IMR-90 (cell line): ENCODE measurements at regions not wholly inside any gene's neighbourhood (a gene's known extent, or its start where the extent isn't known, plus 50 kb on each side); places are given as distances from the start of the nearest gene placed in this dataset.

Experiments used
- ATAC-seq: fragments of 200-7000 bp; cut with Tn5 transposase; 2 replicates; pipeline ENCODE4 v1.9.1; 2020; ENCODE audit warnings: low read depth, mild to moderate bottlenecking, moderate library complexity
- BruUV-seq: library from RNA; stranded (reverse); fragments of 400-500 nt; replicated peaks from 2 replicates; lab custom pipeline; 2021; lab: Mats Ljungman, UMichigan
- CTCF ChIA-PET: fragments of 300-600 bp; formaldehyde crosslinking; extraction: SDS; loops from one replicate; lab custom pipeline; 2021; ENCODE audit warnings: antibody characterized with exemption; lab: Yijun Ruan, JAX
- POLR2A ChIA-PET: fragments of 300-600 bp; sonication (Branson Sonifier 250); formaldehyde crosslinking; loops from one replicate; lab custom pipeline; 2022; ENCODE audit warnings: antibody characterized with exemption; ENCODE audit not compliant: unreplicated experiment; lab: Charles Lee
- DNase-seq: peaks from one replicate; pipeline ENCODE4 v3.0.0; 2013
- H2AFZ ChIP-seq: replicated peaks from 2 replicates; pipeline ENCODE3; 2013; ENCODE audit warnings: low read length, mild to moderate bottlenecking; ENCODE audit not compliant: poor library complexity
- H2AK5ac ChIP-seq: 2 replicates; pipeline ENCODE4 v1.6.1; 2013; ENCODE audit warnings: low read depth, low read length, inconsistent platforms
- H2AK9ac ChIP-seq: replicated peaks from 2 replicates; pipeline ENCODE3; 2013; ENCODE audit warnings: mild to moderate bottlenecking, low read depth, low read length, moderate library complexity; ENCODE audit not compliant: poor library complexity
- H2BK120ac ChIP-seq: 2 replicates; pipeline ENCODE4 v1.6.1; 2013; ENCODE audit warnings: low read depth, low read length, inconsistent platforms
- H2BK15ac ChIP-seq: 3 replicates; pipeline ENCODE4 v1.6.1; 2013; ENCODE audit warnings: low read depth, low read length, inconsistent platforms
- H2BK20ac ChIP-seq: 2 replicates; pipeline ENCODE4 v1.6.1; 2013; ENCODE audit warnings: low read depth, mild to moderate bottlenecking, inconsistent platforms, low read length, moderate library complexity
- H2BK5ac ChIP-seq: 2 replicates; pipeline ENCODE4 v1.6.1; 2013; ENCODE audit warnings: mild to moderate bottlenecking, low read depth, low read length, inconsistent platforms; ENCODE audit not compliant: poor library complexity, severe bottlenecking
- H3K14ac ChIP-seq: replicated peaks from 2 replicates; pipeline ENCODE4 v1.6.1; 2013; ENCODE audit warnings: low read depth, low read length, inconsistent platforms
- H3K18ac ChIP-seq: 2 replicates; pipeline ENCODE4 v1.6.1; 2013; ENCODE audit warnings: low read depth, low read length, control low read depth
- H3K23ac ChIP-seq: 2 replicates; pipeline ENCODE4 v1.6.1; 2013; ENCODE audit warnings: low read depth, low read length, inconsistent platforms
- H3K27ac ChIP-seq: 2 replicates; pipeline ENCODE4 v1.5.1; 2013; ENCODE audit warnings: mild to moderate bottlenecking, control low read depth, low read length; ENCODE audit not compliant: insufficient read depth
- H3K27me3 ChIP-seq: 2 replicates; pipeline ENCODE4 v1.6.1; 2013; ENCODE audit warnings: low read length; ENCODE audit not compliant: control insufficient read depth, insufficient read depth
- H3K36me3 ChIP-seq: 2 replicates; pipeline ENCODE4 v1.6.1; 2013; ENCODE audit warnings: low read length, mixed read lengths; ENCODE audit not compliant: control insufficient read depth, insufficient read depth
- H3K4ac ChIP-seq: 2 replicates; pipeline ENCODE4 v1.6.1; 2013; ENCODE audit warnings: low read depth, low read length, inconsistent platforms
- H3K4me1 ChIP-seq: 2 replicates; pipeline ENCODE4 v1.6.1; 2013; ENCODE audit warnings: low read length, mixed read lengths; ENCODE audit not compliant: control insufficient read depth, insufficient read depth
- H3K4me2 ChIP-seq: 2 replicates; pipeline ENCODE4 v1.6.1; 2013; ENCODE audit warnings: low read depth, mild to moderate bottlenecking, control low read depth, low read length, moderate library complexity
- H3K4me3 ChIP-seq: 2 replicates; pipeline ENCODE4 v1.5.1; 2013; ENCODE audit warnings: low read depth, mild to moderate bottlenecking, control low read depth, low read length, moderate library complexity; ENCODE audit not compliant: insufficient read depth
- H3K56ac ChIP-seq: 2 replicates; pipeline ENCODE4 v1.6.1; 2013; ENCODE audit warnings: low read length, inconsistent platforms; ENCODE audit not compliant: insufficient read depth; ENCODE audit errors: extremely low read depth
- H3K79me1 ChIP-seq, 2 experiments: 2 replicates each; pipeline ENCODE4 v1.6.1; 2013; ENCODE audit warnings: low read length in 2 of 2, inconsistent platforms in 1 of 2, low read depth in 1 of 2
- H3K9ac ChIP-seq: 2 replicates; pipeline ENCODE4 v1.6.1; 2013; ENCODE audit warnings: low read depth, low read length, control low read depth
- H3K9me1 ChIP-seq: 2 replicates; pipeline ENCODE4 v1.6.1; 2013; ENCODE audit warnings: low read length, inconsistent platforms; ENCODE audit not compliant: insufficient read depth
- H3K9me3 ChIP-seq: 2 replicates; pipeline ENCODE4 v1.6.1; 2013; ENCODE audit warnings: low read length; ENCODE audit not compliant: control insufficient read depth, insufficient read depth
- H4K20me1 ChIP-seq: 2 replicates; pipeline ENCODE4 v1.6.1; 2013; ENCODE audit warnings: low read length, inconsistent platforms; ENCODE audit not compliant: insufficient read depth
- H4K5ac ChIP-seq: 2 replicates; pipeline ENCODE4 v1.6.1; 2013; ENCODE audit warnings: mild to moderate bottlenecking, low read depth, low read length, control low read depth
- H4K8ac ChIP-seq, 2 experiments: 2 replicates each; pipeline ENCODE4 v1.6.1; 2013; ENCODE audit warnings: low read depth in 2 of 2, low read length in 2 of 2, control low read depth in 1 of 2, inconsistent platforms in 1 of 2
- H4K91ac ChIP-seq: 2 replicates; pipeline ENCODE4 v1.6.1; 2013; ENCODE audit warnings: low read depth, low read length, inconsistent platforms; ENCODE audit not compliant: insufficient read depth
- BHLHE40 ChIP-seq: fragments of 150-350 bp; IDR thresholded peaks from 2 replicates; pipeline ENCODE4 v1.6.1; 2016; ENCODE audit warnings: mild to moderate bottlenecking, low read depth, low read length
- CHD1 ChIP-seq: IDR thresholded peaks from 2 replicates; pipeline ENCODE4 v1.6.1; 2012; ENCODE audit warnings: low read depth, low read length, improper control_type of control experiment
- CTCF ChIP-seq: conservative IDR thresholded peaks from 2 replicates; pipeline ENCODE4 v1.5.1; 2012; ENCODE audit warnings: mild to moderate bottlenecking, low read depth, low read length, improper control_type of control experiment
- FOS ChIP-seq: fragments of 150-350 bp; IDR thresholded peaks from 2 replicates; pipeline ENCODE4 v1.6.1; 2016; ENCODE audit warnings: low read depth, low read length
- MAZ ChIP-seq: IDR thresholded peaks from 2 replicates; pipeline ENCODE4 v1.6.1; 2012; ENCODE audit warnings: low read depth, mild to moderate bottlenecking, low read length, improper control_type of control experiment, moderate library complexity, borderline replicate concordance
- MXI1 ChIP-seq: IDR thresholded peaks from 2 replicates; pipeline ENCODE4 v1.6.1; 2012; ENCODE audit warnings: low read depth, mild to moderate bottlenecking, low read length, moderate library complexity, borderline replicate concordance
- NFE2L2 ChIP-seq: fragments of 150-350 bp; IDR thresholded peaks from 2 replicates; pipeline ENCODE4 v1.6.1; 2016; ENCODE audit warnings: low read depth, mild to moderate bottlenecking, low read length
- POLR2A ChIP-seq: IDR thresholded peaks from 2 replicates; pipeline ENCODE4 v1.6.1; 2012; ENCODE audit warnings: mild to moderate bottlenecking, low read depth, low read length
- RAD21 ChIP-seq: IDR thresholded peaks from 2 replicates; pipeline ENCODE4 v1.6.1; 2012; ENCODE audit warnings: low read length, improper control_type of control experiment
- RCOR1 ChIP-seq: IDR thresholded peaks from 2 replicates; pipeline ENCODE4 v1.6.1; 2012; ENCODE audit warnings: mild to moderate bottlenecking, low read length, improper control_type of control experiment; ENCODE audit not compliant: insufficient replicate concordance
- WGBS, 2 experiments: methylation state at CpG; one replicate each; pipeline versions ENCODE4 v1.1.5 to v1.1.7; 2013; ENCODE audit warnings: missing lambda C conversion rate in 2 of 2; ENCODE audit not compliant: insufficient read length in 1 of 2; ENCODE audit errors: extremely low coverage in 2 of 2; 5-methylcytosine and 5-hydroxymethylcytosine counted together
- dilution Hi-C: fragments of 300-500 bp; cut with HindIII; formaldehyde crosslinking; loops from one replicate; pipeline ENCODE4 v1.14.3; 2018; ENCODE audit warnings: low sequenced_read_pairs; ENCODE audit not compliant: unreplicated experiment
- in situ Hi-C: fragments of 300-500 bp; cut with MboI; formaldehyde crosslinking; loops from 3 replicates; pipeline ENCODE4 v1.14.3; 2019; ENCODE audit warnings: low sequenced_read_pairs, inconsistent platforms, mixed read lengths
- intact Hi-C: fragments of 100-400 bp; cut with micrococcal nuclease; formaldehyde crosslinking; loops from 2 replicates; pipeline ENCODE4 v1.10.0; 2022
- TF ChIP-seq, protein P1 (sequence below): fragments of 150-350 bp; IDR thresholded peaks from 2 replicates; pipeline ENCODE4 v1.6.1; 2017; ENCODE audit warnings: mild to moderate bottlenecking, antibody characterized with exemption, low read length, low read depth
- TF ChIP-seq, protein P2 (sequence below): fragments of 150-350 bp; IDR thresholded peaks from 2 replicates; pipeline ENCODE4 v1.6.1; 2016; ENCODE audit warnings: low read depth, mild to moderate bottlenecking, low read length, moderate library complexity, borderline replicate concordance

DNA sequence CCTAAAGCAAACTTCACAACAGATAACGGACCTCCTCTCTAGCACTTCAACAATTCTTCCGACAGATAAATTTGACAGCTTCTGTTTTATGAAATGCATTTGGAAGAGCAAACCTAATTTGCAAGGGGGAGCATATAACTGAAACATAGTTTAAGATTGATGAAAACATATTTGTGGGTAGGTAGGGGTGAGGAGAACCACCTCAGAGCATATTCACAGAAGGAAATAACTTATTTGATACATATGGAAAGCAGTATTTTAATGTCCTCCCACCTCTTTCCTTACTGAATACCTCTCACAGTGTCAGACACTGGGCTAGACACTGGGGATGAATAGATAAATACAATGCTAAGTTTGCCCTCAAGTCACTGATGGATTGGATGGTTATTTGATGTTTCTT, 384.8 kb downstream of the MAT2B start:
- Histone ChIP-seq H3K79me1 (no peaks in the 10 kb centered on the region), H2BK20ac (no peak overlapping the region), H2AK9ac (no peak overlapping the region), H2AK5ac (no peak overlapping the region), H3K4me2 (no peak overlapping the region), H2AFZ (no peak overlapping the region), H4K20me1 (no peaks in the 10 kb centered on the region), H3K4me3 (no peak overlapping the region), H3K23ac (no peak overlapping the region), H4K91ac (no peak overlapping the region), H3K4me1 (peaks cover 8% of the 10 kb centered on the region), H3K4ac (no peak overlapping the region), H3K27me3 (no peaks in the 10 kb centered on the region), H2BK120ac (no peak overlapping the region), H2BK15ac (no peak overlapping the region), H3K27ac (no peak overlapping the region), H3K36me3 (no peaks in the 10 kb centered on the region), H2BK5ac (no peak overlapping the region), H3K9me1 (no peaks in the 10 kb centered on the region), H3K9me3 (no peaks in the 10 kb centered on the region), H3K9ac (no peak overlapping the region), H3K18ac (no peak overlapping the region; the same call in 1 of the 2 replicates), H3K14ac (no peak overlapping the region), H4K8ac (no peak overlapping the region), H3K56ac (no peak overlapping the region), H4K5ac (no peak overlapping the region)
- in situ Hi-C loops (no loop called here), dilution Hi-C loops (no loop called here), intact Hi-C loops (no loop called here)
- BruUV-seq = no TSS peak
- no peak for ATAC-seq
- POLR2A ChIA-PET = no interaction called here
- CTCF ChIA-PET = interaction anchor here (0.7 kb wide), 1 partner anchor 788 kb away, joined by 4 read pairs; no protein-coding TSS in a partner anchor
- no CpG with 5 or more reads among the region's 2 CpGs for WGBS, 2 experiments
- peak; percentile 12 for DNase-seq
- TF ChIP-seq MXI1 (no peak), FOS (no peak), RAD21 (no peak), BHLHE40 (no peak), NFE2L2 (no peak), MAZ (no peak), CTCF (no peak), CHD1 (no peak), RCOR1 (no peak), POLR2A (no peak)
- TF ChIP-seq, protein P1, sequence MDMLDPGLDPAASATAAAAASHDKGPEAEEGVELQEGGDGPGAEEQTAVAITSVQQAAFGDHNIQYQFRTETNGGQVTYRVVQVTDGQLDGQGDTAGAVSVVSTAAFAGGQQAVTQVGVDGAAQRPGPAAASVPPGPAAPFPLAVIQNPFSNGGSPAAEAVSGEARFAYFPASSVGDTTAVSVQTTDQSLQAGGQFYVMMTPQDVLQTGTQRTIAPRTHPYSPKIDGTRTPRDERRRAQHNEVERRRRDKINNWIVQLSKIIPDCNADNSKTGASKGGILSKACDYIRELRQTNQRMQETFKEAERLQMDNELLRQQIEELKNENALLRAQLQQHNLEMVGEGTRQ = no peak
- TF ChIP-seq, protein P2, sequence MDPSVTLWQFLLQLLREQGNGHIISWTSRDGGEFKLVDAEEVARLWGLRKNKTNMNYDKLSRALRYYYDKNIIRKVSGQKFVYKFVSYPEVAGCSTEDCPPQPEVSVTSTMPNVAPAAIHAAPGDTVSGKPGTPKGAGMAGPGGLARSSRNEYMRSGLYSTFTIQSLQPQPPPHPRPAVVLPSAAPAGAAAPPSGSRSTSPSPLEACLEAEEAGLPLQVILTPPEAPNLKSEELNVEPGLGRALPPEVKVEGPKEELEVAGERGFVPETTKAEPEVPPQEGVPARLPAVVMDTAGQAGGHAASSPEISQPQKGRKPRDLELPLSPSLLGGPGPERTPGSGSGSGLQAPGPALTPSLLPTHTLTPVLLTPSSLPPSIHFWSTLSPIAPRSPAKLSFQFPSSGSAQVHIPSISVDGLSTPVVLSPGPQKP = no peak
